GM12891 (cell line): ENCODE measurements at regions not wholly inside any gene's neighbourhood (a gene's known extent, or its start where the extent isn't known, plus 50 kb on each side); places are given as distances from the start of the nearest gene placed in this dataset.

Experiments
- PAX5 ChIP-seq: IDR thresholded peaks from 2 replicates; pipeline ENCODE4 v1.6.1; 2011; ENCODE audit warnings: low read length, moderate library complexity, mild to moderate bottlenecking; ENCODE audit not compliant: insufficient read depth, severe bottlenecking
- POLR2A ChIP-seq: IDR thresholded peaks from 2 replicates; pipeline ENCODE4 v1.6.1; 2011; ENCODE audit warnings: low read depth, low read length, control low read depth
- POLR2AphosphoS5 ChIP-seq: IDR thresholded peaks from 2 replicates; pipeline ENCODE4 v1.6.1; 2011; ENCODE audit warnings: low read depth, low read length, control low read depth
- SPI1 ChIP-seq: IDR thresholded peaks from 2 replicates; pipeline ENCODE4 v1.6.1; 2011; ENCODE audit warnings: low read depth, low read length, control low read depth

GRCh38 chr2:82993609-82994008 is 1465.5 kb downstream of the SUCLG1 start:
- TF ChIP-seq POLR2A, result no peak
- no peak for TF ChIP-seq POLR2AphosphoS5
- no peak for TF ChIP-seq PAX5
- TF ChIP-seq SPI1, result no peak
